Cardiac fibroblast (primary cell): ENCODE measurements at regions not wholly inside any gene's neighbourhood (a gene's known extent, or its start where the extent isn't known, plus 50 kb on each side); places are given as distances from the start of the nearest gene placed in this dataset.

Experiments
- DNase-seq, 2 donors: peaks; one replicate each; pipeline versions ENCODE4 v3.0.0 to v3.0.0-alpha.2; 2010; ENCODE audit warnings: low read depth in 2 of 2
- H3K4me3 ChIP-seq, 2 donors: replicated peaks in 1 of 2; 1 replicate in 1 of 2; 2 replicates in 1 of 2; pipeline ENCODE4 v1.5.1; 2011; ENCODE audit warnings: low read depth in 2 of 2, low read length in 2 of 2, mild to moderate bottlenecking in 2 of 2, moderate library complexity in 1 of 2
- CTCF ChIP-seq: IDR thresholded peaks from one replicate; pipeline ENCODE4 v1.5.1; 2011; ENCODE audit warnings: low read depth, mild to moderate bottlenecking, low read length, inconsistent platforms

GRCh38 chr5:3740546-3741373 lies 145.1 kb downstream of the IRX1 start:
- DNase-seq = no peak
- H3K4me3 ChIP-seq = no peak overlapping the region
- TF ChIP-seq CTCF = no peak

- H3K4me3 ChIP-seq = no peak overlapping the region
- TF ChIP-seq CTCF = no peak
- DNase-seq = no peak
Observed at GRCh38 chr5:3741374-3741770, 145.7 kb downstream of the IRX1 start.

- no peak overlapping the region for H3K4me3 ChIP-seq
- DNase-seq = no peak
- TF ChIP-seq CTCF = no peak
Observed at GRCh38 chr5:3742750-3743149, 147.1 kb downstream of the IRX1 start.

- no peak for TF ChIP-seq CTCF
- DNase-seq = no peak
- no peak overlapping the region for H3K4me3 ChIP-seq
Observed at GRCh38 chr5:3751846-3752245, 156.2 kb downstream of the IRX1 start.

GRCh38 chr5:3778000-3778550 lies 182.4 kb downstream of the IRX1 start:
- TF ChIP-seq CTCF = no peak
- no peak for DNase-seq
- H3K4me3 ChIP-seq = no peak overlapping the region

GRCh38 chr5:3778945-3779344 lies 183.3 kb downstream of the IRX1 start:
- TF ChIP-seq CTCF = no peak
- no peak overlapping the region for H3K4me3 ChIP-seq
- no peak for DNase-seq
